ENCODE measurements at regions not wholly inside any gene's neighbourhood (a gene's known extent, or its start where the extent isn't known, plus 50 kb on each side); places are given as distances from the start of the nearest gene placed in this dataset.

DNA sequence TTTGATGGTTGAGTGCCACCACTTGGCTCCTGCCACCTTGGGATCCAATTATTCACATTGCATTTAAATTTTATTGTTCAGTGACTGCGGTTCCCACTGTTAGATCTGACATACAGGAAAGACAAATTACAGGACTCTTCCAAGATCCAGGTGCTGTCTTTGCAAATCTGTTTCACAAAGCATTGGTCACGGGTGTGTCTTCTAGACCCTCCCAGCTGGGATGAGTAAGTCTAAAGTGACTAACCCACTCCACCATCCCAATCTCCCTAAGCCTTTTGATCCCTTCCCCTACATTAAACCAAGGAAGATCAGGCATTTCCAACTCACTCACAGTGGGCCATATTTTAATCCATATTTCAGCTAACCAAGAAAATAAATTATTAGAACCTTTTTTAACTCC lies 1016.3 kb upstream of the CTNND2 start:
- TF ChIP-seq, protein P1, sequence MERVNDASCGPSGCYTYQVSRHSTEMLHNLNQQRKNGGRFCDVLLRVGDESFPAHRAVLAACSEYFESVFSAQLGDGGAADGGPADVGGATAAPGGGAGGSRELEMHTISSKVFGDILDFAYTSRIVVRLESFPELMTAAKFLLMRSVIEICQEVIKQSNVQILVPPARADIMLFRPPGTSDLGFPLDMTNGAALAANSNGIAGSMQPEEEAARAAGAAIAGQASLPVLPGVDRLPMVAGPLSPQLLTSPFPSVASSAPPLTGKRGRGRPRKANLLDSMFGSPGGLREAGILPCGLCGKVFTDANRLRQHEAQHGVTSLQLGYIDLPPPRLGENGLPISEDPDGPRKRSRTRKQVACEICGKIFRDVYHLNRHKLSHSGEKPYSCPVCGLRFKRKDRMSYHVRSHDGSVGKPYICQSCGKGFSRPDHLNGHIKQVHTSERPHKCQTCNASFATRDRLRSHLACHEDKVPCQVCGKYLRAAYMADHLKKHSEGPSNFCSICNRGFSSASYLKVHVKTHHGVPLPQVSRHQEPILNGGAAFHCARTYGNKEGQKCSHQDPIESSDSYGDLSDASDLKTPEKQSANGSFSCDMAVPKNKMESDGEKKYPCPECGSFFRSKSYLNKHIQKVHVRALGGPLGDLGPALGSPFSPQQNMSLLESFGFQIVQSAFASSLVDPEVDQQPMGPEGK (CRISPR knock-in tag; IDR thresholded peaks at IDR 0.05; ENCODE audit: borderline replicate concordance) = no peak
- TF ChIP-seq ESRRG (CRISPR knock-in tag; IDR thresholded peaks at IDR 0.05) (no peak), RARB (CRISPR knock-in tag; IDR thresholded peaks at IDR 0.05) (no peak), ZFP3 (CRISPR knock-in tag; IDR thresholded peaks at IDR 0.05) (no peak)

Data from SK-N-SH treated with all-trans-retinoic acid at 6 μM for 48 hours (cell line).